GM12891 (cell line): ENCODE measurements at regions not wholly inside any gene's neighbourhood (a gene's known extent, or its start where the extent isn't known, plus 50 kb on each side); places are given as distances from the start of the nearest gene placed in this dataset.

ENCODE experiments used
- DNase-seq: peaks from one replicate; pipeline ENCODE4 v3.0.0; 2011; ENCODE audit warnings: low spot score; ENCODE audit not compliant: insufficient read length
- FAIRE-seq: peaks from 2 replicates; lab custom pipeline; 2011; peaks lifted over from hg19 to GRCh38; lab: Jason Lieb, UNC
- PAX5 ChIP-seq: IDR thresholded peaks from 2 replicates; pipeline ENCODE4 v1.6.1; 2011; ENCODE audit warnings: low read length, moderate library complexity, mild to moderate bottlenecking; ENCODE audit not compliant: insufficient read depth, severe bottlenecking
- POLR2A ChIP-seq: IDR thresholded peaks from 2 replicates; pipeline ENCODE4 v1.6.1; 2011; ENCODE audit warnings: low read depth, low read length, control low read depth
- POLR2AphosphoS5 ChIP-seq: IDR thresholded peaks from 2 replicates; pipeline ENCODE4 v1.6.1; 2011; ENCODE audit warnings: low read depth, low read length, control low read depth
- POU2F2 ChIP-seq: IDR thresholded peaks from 2 replicates; pipeline ENCODE4 v1.6.1; 2011; ENCODE audit warnings: low read depth, mild to moderate bottlenecking, control low read depth, low read length, moderate library complexity
- SPI1 ChIP-seq: IDR thresholded peaks from 2 replicates; pipeline ENCODE4 v1.6.1; 2011; ENCODE audit warnings: low read depth, low read length, control low read depth
- TAF1 ChIP-seq: IDR thresholded peaks from 2 replicates; pipeline ENCODE4 v1.6.1; 2011; ENCODE audit warnings: low read depth, low read length, control low read depth

DNA sequence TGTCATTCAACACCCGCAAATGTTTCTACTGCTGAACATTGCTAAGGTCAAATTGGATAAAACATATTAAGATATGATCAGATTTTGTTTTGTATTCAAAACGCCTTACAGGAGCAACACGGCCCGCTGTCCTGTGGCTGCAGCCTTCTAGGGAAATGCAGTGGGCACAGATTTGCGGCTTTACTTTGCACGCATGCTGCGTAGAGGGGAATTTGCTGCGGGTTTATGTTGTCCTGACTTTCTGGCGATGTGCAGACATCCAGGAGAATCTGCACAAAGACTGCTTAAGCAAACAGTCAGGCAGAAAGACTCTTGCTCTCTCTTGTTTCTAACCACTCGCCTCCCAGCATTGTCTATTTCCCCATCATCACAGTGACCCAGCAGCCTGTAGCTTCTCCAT lies 88.3 kb downstream of the LRRC30 start:
- DNase-seq (no peak), FAIRE-seq (no peak)
- TF ChIP-seq POLR2AphosphoS5, result no peak
- TF ChIP-seq SPI1, result no peak
- no peak for TF ChIP-seq POLR2A
- TF ChIP-seq PAX5, result no peak
- TF ChIP-seq TAF1, result no peak
- TF ChIP-seq POU2F2, result no peak

DNA sequence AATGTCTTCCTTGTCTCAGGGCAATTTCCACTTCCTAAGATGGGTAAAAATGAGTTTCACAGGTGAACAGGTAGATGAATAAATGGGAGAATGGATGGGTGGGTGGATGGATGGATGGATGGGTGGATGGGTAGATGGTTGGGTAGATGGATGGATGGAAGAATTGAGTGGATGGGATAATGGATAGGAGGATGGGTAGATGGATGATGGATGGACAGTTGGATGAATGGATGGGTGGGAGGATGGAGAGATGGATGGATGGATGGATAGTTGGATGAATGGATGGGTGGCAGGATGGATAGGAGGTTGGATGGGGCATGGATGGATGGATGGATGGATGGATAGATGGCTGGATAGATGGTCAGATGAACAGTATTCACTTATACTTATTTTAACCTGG lies 90.9 kb downstream of the LRRC30 start:
- TF ChIP-seq POLR2AphosphoS5 (no peak), SPI1 (no peak), PAX5 (no peak), TAF1 (no peak), POU2F2 (no peak), POLR2A (no peak)
- no peak for DNase-seq
- FAIRE-seq, result no peak

DNA sequence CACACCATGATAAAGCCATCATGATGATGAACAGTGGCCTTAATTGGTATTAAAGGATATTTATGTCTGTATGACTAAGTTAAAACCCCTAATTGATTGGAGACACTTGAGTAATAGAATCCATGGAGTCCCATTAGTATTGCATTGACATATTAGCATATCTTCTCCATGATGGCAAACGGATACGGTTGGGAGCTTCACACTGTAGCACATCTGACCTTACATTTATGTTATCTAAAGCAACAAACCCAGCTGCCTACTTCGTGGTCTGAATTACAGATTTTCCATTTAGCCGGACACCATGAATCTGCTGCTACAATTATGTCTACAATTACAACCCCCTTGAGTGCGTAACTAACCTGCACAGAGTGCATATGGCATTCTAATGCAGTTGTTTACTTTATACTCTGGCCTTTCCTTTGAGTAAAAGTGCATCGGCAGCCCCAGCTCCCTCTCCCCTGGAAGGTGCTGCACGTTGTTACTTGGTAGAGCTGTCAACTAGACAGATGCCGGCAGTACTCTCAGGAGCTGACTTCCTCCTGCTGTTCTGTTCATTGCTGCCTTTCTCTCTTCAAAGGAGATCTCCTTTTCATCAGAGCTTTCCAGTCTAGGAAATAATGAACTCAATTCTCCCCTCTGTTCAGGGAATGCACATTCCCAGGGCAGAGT lies 92.1 kb downstream of the LRRC30 start:
- FAIRE-seq, result no peak
- no peak for DNase-seq
- TF ChIP-seq POLR2A (no peak), SPI1 (no peak), POLR2AphosphoS5 (no peak), PAX5 (no peak), TAF1 (no peak), POU2F2 (no peak)

DNA sequence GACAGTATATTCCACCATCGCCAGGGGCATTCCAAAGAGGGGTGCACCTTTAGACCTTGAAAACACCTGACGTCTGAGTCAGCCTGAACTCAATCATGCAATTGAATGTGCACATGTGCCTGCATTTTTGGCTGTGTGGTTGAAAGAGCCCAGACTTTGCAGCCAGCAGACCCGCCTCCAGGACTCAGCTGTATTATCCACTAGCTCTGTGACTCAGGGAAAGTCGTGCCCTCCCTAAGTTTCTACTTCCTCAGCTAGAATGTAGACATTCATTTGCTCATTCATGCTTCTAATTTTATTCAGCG lies 94.2 kb downstream of the LRRC30 start:
- TF ChIP-seq SPI1 (no peak), POLR2A (no peak), PAX5 (no peak)
- no peak for FAIRE-seq
- DNase-seq, result no peak

DNA sequence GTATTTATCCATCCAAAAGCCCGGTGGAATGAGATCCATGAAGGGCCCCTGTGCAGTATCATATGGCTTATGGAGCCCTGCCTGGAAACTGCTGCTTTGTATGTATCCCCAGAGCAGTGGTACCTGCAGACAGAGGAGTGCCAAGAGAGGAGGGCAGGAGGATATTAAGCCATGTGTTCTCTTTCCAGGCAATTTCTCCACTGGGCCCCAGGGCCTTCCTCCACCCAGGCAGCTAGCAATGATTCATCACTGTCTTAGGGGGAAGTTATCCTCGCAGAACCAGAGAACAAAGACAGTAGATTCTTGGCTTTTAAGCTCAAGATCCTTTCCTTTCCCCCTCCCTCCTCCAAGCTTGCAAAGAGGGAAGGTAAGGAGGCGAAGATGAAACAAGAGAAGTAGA lies 98.1 kb downstream of the LRRC30 start:
- FAIRE-seq, result no peak
- no peak for DNase-seq
- TF ChIP-seq PAX5 (no peak), POLR2A (no peak), SPI1 (no peak), POU2F2 (no peak), TAF1 (no peak), POLR2AphosphoS5 (no peak)

DNA sequence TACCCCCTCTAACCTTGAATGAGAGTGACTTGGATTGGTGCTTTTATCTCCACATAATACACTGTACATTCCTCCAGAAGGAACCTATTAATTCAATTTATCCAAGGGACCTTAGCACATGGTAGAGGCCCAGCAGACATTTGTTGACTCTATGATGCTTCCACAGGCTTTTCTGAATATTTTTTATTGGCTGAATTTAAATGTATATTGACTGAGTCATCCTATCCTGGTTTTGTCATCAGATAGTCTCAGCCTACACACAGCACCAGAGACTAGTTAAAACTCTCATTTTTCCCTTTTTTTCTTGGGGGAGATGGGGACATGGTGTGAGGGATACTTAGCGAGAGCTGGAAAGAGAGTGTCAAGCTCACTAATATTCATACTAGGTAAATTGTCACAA lies 101.6 kb downstream of the LRRC30 start:
- FAIRE-seq (no peak), DNase-seq (no peak)
- TF ChIP-seq SPI1, result no peak
- TF ChIP-seq TAF1, result no peak
- no peak for TF ChIP-seq POLR2AphosphoS5
- no peak for TF ChIP-seq POU2F2
- TF ChIP-seq PAX5, result no peak
- TF ChIP-seq POLR2A, result no peak

DNA sequence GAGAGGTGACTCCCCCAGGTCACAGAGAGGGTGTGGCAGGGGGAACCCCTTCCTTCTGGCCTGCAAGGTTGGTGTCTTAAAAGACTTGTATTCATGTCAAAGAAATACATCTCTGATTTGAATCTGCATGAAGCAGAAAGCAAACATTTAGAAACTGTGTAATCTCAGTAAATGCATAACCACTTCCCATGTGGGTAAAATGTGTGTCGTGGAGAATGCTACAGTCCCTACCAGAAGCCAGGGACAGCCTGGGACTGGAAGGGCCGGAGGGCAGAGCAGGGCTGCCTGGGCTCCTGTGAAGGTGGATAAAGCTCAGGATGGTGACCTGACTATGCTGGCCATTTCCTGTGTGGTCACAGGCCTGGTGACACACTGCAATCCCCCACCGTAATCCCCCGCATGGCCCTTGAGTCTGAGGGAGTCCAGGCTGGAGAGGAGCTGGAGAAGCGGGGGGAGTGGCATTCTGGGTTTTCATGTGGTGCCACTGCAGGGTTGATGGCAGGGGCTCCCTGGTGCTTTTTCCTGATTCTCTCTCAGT lies 102.2 kb downstream of the LRRC30 start:
- DNase-seq, result no peak
- FAIRE-seq, result no peak
- TF ChIP-seq POU2F2 (no peak), POLR2A (no peak), SPI1 (no peak), POLR2AphosphoS5 (no peak)

DNA sequence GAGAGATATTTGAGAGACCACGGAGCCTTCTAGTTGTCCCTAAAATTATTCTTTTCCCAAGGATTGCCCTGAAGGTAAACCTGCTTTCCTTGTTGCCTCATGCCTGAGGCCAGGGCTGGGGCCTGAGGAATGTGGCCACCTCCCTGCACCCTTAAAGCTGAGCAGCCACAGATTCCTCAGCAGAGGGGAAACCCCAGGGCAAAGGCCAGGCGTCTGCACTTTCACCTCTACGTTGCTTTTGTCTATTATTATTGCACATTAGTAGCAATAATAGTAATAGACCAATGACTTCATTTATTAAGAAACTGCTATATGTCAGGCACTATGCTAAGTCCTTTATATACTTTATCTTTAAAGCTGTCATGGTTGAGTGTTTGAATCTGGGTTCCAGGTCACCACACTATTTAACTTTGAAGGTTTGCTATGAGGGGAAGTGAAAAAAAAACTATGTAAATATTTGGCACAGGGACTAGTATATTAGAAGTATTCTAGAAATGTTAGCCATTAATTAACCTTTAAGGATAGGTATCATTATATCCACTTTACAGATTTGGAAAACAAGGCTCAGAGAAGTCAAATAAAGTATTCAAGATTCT lies 104.2 kb downstream of the LRRC30 start:
- DNase-seq (no peak), FAIRE-seq (no peak)
- TF ChIP-seq SPI1 (no peak), POU2F2 (no peak), POLR2A (no peak), TAF1 (no peak), PAX5 (no peak), POLR2AphosphoS5 (no peak)

DNA sequence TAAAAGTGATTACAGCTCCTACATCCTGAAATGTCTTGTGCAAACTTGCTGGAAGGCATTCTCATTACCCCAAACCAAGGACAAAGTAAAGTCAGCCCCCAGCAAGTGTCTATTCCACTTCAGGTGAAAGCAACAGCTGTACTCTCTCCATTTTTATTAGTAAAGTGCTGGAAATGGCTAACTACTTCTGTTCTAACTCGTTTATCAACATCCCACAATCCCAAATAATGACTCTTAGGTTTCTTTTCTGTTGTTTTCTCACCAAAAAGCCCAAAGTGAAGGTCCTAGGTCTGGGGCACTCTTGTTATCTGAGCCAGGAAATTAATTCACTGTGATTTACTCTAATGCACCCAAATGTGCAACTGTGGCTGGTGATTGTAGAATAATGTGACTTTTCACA lies 105.7 kb downstream of the LRRC30 start:
- TF ChIP-seq SPI1, result no peak
- no peak for TF ChIP-seq POLR2A
- no peak for TF ChIP-seq POLR2AphosphoS5
- no peak for TF ChIP-seq PAX5
- no peak for TF ChIP-seq TAF1
- no peak for TF ChIP-seq POU2F2
- FAIRE-seq (no peak), DNase-seq (no peak)

DNA sequence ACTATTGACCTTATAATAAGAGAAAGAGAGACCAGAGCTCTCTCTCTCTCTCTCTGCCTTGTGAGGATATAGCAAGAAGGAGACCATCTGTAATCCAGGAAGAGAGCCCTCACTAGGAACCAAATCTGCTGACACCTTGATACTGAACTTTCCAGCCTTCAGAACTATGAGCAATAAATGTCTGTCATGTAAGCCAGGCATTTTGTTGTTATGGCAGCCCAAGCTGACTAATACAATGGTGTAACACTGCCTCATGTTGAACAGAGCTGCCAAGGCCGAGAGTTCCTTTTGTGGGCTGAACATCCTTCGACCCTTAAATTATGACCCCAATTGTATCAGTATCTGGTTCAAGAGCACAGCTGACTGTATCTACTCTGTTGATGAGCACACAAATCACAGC lies 108.0 kb downstream of the LRRC30 start:
- DNase-seq (no peak), FAIRE-seq (no peak)
- no peak for TF ChIP-seq POU2F2
- no peak for TF ChIP-seq SPI1
- no peak for TF ChIP-seq POLR2AphosphoS5
- no peak for TF ChIP-seq TAF1
- TF ChIP-seq POLR2A, result no peak
- TF ChIP-seq PAX5, result no peak
